ENCODE measurements at regions not wholly inside any gene's neighbourhood (a gene's known extent, or its start where the extent isn't known, plus 50 kb on each side); places are given as distances from the start of the nearest gene placed in this dataset.

DNA sequence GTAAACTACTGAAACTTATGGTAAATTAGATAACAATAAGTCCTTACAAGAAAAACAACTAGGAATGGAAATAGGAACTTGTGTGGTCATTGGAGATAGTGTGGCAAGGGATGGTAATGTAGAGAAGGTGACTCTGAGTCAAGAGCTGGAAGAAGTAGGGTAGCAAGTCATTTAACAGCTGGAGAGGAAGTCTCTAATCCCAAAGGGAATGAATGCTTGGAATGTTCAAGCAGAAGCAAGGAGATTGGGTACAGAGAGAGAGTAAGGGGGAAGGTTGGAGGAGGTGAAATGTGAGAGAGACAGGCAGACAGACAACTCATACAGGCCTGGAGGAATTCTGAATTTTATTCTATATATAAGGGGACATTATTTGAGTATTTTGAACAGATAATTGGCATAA lies 260.6 kb upstream of the MAD2L1 start:
- Mint-ChIP-seq H3K9me3 (no peaks in the 10 kb centered on the region), H3K4me1 (peaks cover 6% of the 10 kb centered on the region), H3K36me3 (ENCODE audit: low read depth) (no peaks in the 10 kb centered on the region), H3K27ac (no peak overlapping the region), H3K27me3 (peaks cover 2% of the 10 kb centered on the region), H3K4me3 (no peak overlapping the region)
- DNase-seq (no peak), ATAC-seq (no peak)

DNA sequence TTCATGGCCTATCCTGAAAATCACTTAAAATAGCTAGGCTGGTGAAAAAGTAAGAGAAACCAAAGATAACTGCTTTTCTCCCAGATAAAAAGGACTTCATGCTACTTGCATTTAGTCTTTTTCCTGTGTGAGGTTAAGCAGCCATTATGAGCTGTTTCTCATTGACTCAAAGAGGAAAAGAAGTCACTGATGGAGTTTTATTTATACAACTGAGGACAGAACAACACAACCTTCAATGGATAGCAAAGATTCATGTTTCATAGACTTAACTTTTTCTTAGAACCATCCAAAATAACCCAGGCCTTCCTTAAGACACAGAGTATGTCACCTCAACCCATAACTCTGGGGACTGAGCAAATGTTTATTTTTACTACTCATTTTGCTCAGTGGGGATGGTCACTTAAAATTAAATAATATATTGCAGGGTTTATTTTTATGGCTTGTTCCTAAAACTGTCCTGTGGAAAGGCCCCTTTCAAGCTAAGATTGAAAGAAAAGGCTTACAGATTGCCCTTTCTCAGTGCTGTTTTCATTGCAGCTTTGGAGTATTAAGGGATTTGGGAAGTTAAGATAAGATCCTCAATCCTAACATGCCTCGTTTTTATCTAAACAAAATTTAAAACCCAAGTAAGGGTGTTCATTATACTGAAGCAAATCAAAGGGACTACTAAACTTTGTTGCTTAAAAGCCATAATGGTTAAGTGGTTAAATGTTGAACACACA lies 252.6 kb upstream of the MAD2L1 start:
- Mint-ChIP-seq H3K27me3 (no peaks in the 10 kb centered on the region), H3K27ac (no peak overlapping the region), H3K9me3 (no peaks in the 10 kb centered on the region), H3K4me3 (no peak overlapping the region), H3K4me1 (no peaks in the 10 kb centered on the region), H3K36me3 (ENCODE audit: low read depth) (no peaks in the 10 kb centered on the region)
- ATAC-seq (no peak), DNase-seq (no peak)

DNA sequence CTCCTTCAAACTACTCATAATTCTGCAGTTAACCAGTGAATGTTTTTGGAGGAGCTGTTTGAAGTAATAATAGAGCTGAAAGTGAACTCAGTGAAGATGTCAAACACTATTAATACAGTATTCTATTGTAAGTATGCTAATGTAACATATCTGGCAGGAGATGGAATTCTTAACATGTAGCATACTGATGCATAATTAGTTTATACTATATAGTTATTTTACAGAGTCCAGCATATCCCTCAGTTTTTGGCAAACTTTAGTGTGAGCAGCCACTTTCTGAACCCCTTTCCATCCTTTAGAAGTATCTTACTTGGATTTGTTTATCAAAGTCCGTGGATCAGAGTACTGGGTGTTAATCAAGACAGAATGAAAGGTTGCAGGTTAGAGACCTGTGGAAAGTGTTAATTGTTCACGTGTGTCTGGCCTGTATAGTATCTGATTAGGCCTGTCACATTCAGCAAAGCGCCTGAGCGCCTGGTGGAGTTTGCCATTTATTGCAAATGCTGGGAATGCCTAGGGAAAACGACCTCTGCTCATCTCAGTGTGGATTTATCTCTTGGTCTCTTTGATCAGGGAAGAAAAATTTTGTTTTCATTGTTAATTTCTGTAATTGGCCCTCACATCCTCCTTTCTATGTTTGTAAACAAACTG lies 251.7 kb upstream of the MAD2L1 start:
- no peak for ATAC-seq
- Mint-ChIP-seq H3K4me1 (no peaks in the 10 kb centered on the region), H3K4me3 (no peak overlapping the region), H3K9me3 (no peaks in the 10 kb centered on the region), H3K36me3 (ENCODE audit: low read depth) (no peaks in the 10 kb centered on the region), H3K27me3 (no peaks in the 10 kb centered on the region), H3K27ac (no peak overlapping the region)
- DNase-seq = no peak

DNA sequence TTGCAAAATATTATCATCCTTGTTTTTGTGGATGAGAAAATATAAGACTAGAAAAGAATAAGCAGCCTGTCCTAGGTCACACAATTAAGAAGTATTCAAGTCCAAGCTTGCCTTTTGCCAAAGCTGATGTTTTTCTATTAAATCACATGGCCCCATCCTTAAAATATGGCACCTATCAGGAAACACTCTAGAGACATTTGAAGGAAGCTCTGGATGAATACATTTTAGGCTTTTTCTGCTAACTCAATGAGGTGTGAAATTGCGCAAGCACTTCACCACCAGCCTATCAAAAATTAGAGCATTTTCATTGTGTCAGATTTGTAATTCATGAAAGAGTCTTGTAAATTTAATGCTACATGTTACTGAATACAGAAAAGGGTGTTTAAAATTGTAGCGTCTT lies 251.1 kb upstream of the MAD2L1 start:
- H3K27me3 Mint-ChIP-seq = no peaks in the 10 kb centered on the region
- H3K36me3 Mint-ChIP-seq (ENCODE audit: low read depth) = no peaks in the 10 kb centered on the region
- H3K4me1 Mint-ChIP-seq = no peaks in the 10 kb centered on the region
- no peak overlapping the region for H3K4me3 Mint-ChIP-seq
- H3K9me3 Mint-ChIP-seq = no peaks in the 10 kb centered on the region
- ATAC-seq = no peak
- DNase-seq = no peak
- no peak overlapping the region for H3K27ac Mint-ChIP-seq

DNA sequence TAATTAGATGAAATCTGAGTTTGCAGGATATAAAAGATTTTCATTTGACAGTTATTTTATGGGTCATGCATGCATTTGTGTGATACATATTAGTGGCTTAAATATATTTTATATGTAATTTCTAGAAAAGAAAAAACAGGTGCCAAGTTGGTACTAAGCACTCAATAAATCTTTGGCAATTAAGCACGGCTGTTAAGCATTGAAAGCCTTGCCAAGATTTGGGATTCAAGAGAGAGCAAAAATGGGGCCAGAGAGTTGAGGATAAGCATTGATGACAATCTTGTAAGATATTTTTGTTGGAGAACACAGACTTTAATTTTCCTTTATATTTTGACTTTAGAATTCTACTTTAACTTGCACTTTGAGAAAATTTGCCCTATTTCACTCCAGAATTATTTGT lies 249.8 kb upstream of the MAD2L1 start:
- no peak for DNase-seq
- no peak overlapping the region for H3K4me3 Mint-ChIP-seq
- H3K27me3 Mint-ChIP-seq = no peaks in the 10 kb centered on the region
- no peak for ATAC-seq
- H3K27ac Mint-ChIP-seq = no peak overlapping the region
- H3K4me1 Mint-ChIP-seq = no peaks in the 10 kb centered on the region
- no peaks in the 10 kb centered on the region for H3K9me3 Mint-ChIP-seq
- H3K36me3 Mint-ChIP-seq (ENCODE audit: low read depth) = no peaks in the 10 kb centered on the region

DNA sequence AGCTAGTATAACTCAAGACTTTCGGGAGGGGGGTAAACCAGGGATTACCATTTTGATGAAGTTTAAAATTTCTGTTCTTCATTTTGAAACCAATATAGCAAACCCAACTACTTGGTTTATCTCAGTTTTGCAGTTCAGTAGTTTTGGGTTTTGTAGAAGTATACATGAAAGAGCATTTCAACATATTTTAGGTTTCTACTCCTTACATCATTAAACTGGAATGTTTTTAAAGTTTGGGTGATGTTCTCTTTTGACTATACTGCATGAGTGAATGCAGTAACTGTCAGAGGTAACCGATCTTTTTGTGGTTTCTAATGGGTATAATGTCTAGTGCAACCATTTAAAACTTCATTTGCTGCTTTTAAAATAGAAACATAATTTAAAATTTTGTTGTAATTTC lies 248.3 kb upstream of the MAD2L1 start:
- Mint-ChIP-seq H3K9me3 (peaks cover 4% of the 10 kb centered on the region), H3K27ac (no peak overlapping the region)

DNA sequence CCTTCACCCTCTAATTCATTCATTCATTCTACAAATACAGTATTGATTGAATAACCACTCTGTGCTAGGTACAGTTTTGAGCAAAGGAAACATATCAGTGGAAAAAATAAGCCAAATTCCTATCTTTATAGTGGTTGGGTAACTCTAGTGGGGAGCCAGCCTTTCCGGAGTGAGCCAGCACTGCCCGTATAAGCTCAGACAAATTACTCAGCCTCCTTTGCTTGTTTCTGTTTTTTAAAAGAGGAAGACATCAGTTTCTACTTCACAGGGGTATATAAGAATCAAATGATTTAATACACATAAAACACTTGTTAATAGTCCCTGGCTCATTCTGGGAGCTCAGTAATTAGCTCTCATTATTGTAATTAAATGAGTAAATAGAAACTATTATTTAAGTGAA lies 238.2 kb upstream of the MAD2L1 start:
- Mint-ChIP-seq H3K27me3 (no peaks in the 10 kb centered on the region), H3K4me3 (no peak overlapping the region), H3K4me1 (no peaks in the 10 kb centered on the region), H3K9me3 (no peaks in the 10 kb centered on the region), H3K36me3 (ENCODE audit: low read depth) (no peaks in the 10 kb centered on the region), H3K27ac (no peak overlapping the region)
- DNase-seq = no peak
- ATAC-seq = no peak

More for the DNA sequence above, 248.3 kb upstream of the MAD2L1 start:
- no peaks in the 10 kb centered on the region for H3K36me3 Mint-ChIP-seq (ENCODE audit: low read depth)
- no peaks in the 10 kb centered on the region for H3K4me1 Mint-ChIP-seq
- ATAC-seq (no peak), DNase-seq (no peak)
- H3K27me3 Mint-ChIP-seq = no peaks in the 10 kb centered on the region
- H3K4me3 Mint-ChIP-seq = no peak overlapping the region

DNA sequence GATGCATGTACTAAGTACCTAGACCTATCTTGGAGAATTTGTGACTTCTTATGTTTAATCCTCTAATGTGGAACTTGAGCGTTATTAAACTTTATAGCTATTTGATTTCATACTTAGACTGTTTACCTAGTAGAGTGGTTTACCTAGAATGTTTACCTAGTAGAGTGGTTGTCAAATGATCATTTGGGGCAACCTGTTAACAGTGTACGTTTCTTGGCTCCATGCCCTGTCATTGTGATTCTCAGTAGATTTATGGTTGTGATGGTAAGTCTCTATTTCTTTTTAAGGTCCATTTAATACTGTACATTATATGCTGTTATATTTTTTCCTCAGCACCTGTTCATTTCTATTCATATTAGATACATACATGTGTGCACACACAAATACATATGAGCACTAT lies 233.0 kb upstream of the MAD2L1 start:
- H3K36me3 Mint-ChIP-seq (ENCODE audit: low read depth) = no peaks in the 10 kb centered on the region
- no peak for ATAC-seq
- no peak for DNase-seq
- no peaks in the 10 kb centered on the region for H3K9me3 Mint-ChIP-seq
- no peaks in the 10 kb centered on the region for H3K27me3 Mint-ChIP-seq
- H3K4me3 Mint-ChIP-seq = no peak overlapping the region
- no peak overlapping the region for H3K27ac Mint-ChIP-seq
- H3K4me1 Mint-ChIP-seq = no peaks in the 10 kb centered on the region

DNA sequence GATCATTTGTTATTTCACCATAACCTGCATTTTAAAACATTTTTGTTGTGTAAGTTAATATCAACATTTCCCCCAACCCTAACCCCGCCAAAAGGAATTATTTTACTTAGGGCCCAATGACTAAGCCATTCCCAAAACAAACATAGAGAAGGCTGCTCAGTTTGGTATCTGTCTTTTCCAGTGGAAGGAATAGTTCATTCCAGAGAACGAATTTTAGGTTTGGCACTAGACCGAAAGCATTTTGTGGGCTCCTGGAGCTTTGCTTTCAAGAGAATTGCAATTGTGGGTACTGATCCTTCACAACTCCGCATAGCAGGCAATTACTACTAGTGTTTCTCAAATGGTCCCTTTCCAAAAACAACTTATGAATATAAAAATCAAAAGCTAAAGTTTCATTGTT lies 226.7 kb upstream of the MAD2L1 start:
- Mint-ChIP-seq H3K4me3 (no peak overlapping the region), H3K4me1 (no peaks in the 10 kb centered on the region), H3K9me3 (no peaks in the 10 kb centered on the region), H3K27ac (no peak overlapping the region), H3K27me3 (no peaks in the 10 kb centered on the region), H3K36me3 (ENCODE audit: low read depth) (no peaks in the 10 kb centered on the region)
- ATAC-seq = no peak
- no peak for DNase-seq

DNA sequence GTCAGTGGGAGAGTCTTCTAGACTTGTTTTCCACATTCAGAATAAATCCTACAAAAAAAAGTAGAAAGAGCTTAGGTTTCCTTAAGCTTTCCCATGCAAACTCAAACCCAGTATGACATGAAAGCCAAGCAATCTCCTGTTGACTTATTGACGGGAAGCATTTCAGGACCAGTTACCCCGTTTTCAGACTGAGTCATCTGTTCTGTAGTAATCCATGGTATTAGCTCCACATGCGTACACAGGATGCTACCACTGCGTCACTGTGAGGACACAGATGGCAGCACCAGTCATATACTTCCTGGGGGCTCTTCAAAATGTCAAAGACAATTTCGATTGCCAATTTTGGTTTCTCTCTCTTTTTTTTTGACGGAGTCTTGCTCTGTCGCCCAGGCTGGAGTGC lies 224.9 kb upstream of the MAD2L1 start:
- ATAC-seq (no peak), DNase-seq (no peak)
- Mint-ChIP-seq H3K4me3 (no peak overlapping the region), H3K27ac (no peak overlapping the region), H3K27me3 (no peaks in the 10 kb centered on the region), H3K4me1 (no peaks in the 10 kb centered on the region), H3K36me3 (ENCODE audit: low read depth) (no peaks in the 10 kb centered on the region), H3K9me3 (no peaks in the 10 kb centered on the region)

DNA sequence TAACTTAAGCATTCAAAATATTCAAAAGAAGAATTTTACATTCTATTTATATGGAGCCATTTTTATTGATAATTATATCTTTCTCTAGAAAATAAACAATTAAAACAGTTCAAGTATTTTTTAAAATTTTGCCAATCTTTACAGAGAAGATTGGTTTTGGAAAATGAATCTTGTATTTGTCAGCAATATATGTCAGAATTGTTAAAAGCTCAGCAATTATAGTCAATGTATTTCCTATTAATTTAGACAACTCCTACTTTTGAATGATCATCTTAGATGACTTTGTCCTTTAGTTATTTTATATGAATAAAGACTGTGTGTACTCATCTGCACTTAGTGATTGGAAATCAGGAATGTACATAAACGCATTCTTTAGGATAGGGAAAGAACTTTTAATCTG lies 223.9 kb upstream of the MAD2L1 start:
- no peaks in the 10 kb centered on the region for H3K36me3 Mint-ChIP-seq (ENCODE audit: low read depth)
- no peak overlapping the region for H3K27ac Mint-ChIP-seq
- H3K4me3 Mint-ChIP-seq = no peak overlapping the region
- H3K4me1 Mint-ChIP-seq = no peaks in the 10 kb centered on the region
- no peaks in the 10 kb centered on the region for H3K9me3 Mint-ChIP-seq
- DNase-seq (no peak), ATAC-seq (no peak)
- no peaks in the 10 kb centered on the region for H3K27me3 Mint-ChIP-seq

DNA sequence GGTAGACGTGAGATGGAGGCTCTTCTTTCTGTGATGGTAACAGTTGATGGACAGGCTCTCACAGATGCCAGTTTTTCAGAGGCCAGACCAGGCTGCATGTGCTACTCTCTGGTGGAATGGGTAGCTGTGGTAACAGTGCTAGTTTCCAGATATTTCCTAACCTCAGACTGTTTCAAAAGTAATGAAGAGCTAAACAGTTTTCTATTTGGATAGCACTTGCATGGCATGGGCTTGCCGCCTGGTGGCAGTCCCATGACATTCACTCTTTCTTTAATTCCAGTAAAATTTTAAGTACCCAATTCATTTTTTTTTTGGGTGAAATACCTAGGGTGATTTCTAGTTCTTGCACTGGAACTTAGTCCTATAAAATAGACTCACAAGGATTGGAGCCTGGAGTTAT lies 220.2 kb upstream of the MAD2L1 start:
- H3K4me1 Mint-ChIP-seq = no peaks in the 10 kb centered on the region
- H3K27me3 Mint-ChIP-seq = no peaks in the 10 kb centered on the region
- H3K4me3 Mint-ChIP-seq = no peak overlapping the region
- no peaks in the 10 kb centered on the region for H3K9me3 Mint-ChIP-seq
- ATAC-seq (no peak), DNase-seq (no peak)
- H3K36me3 Mint-ChIP-seq (ENCODE audit: low read depth) = no peaks in the 10 kb centered on the region
- H3K27ac Mint-ChIP-seq = no peak overlapping the region

DNA sequence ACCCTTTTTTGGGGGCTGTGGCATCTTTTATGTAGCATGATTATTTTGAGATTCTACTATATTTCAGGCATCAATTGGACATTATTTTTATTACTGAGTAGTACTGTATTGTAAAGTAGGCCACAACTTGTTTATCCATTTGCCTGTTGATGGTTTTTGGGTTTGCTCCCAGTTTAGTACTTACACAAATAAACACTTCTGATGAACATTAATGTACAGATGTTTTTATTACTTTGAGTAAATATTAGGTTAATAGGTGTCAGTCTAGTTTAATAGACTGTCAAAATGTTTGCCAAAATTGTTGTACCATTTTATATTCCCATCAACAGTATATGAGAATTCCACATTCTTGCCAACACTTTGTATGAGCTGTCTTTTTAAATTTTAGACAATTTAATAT lies 214.9 kb upstream of the MAD2L1 start:
- Mint-ChIP-seq H3K4me1 (no peaks in the 10 kb centered on the region), H3K4me3 (no peak overlapping the region), H3K27me3 (no peaks in the 10 kb centered on the region), H3K36me3 (ENCODE audit: low read depth) (no peaks in the 10 kb centered on the region), H3K9me3 (no peaks in the 10 kb centered on the region), H3K27ac (no peak overlapping the region)
- DNase-seq (no peak), ATAC-seq (no peak)

DNA sequence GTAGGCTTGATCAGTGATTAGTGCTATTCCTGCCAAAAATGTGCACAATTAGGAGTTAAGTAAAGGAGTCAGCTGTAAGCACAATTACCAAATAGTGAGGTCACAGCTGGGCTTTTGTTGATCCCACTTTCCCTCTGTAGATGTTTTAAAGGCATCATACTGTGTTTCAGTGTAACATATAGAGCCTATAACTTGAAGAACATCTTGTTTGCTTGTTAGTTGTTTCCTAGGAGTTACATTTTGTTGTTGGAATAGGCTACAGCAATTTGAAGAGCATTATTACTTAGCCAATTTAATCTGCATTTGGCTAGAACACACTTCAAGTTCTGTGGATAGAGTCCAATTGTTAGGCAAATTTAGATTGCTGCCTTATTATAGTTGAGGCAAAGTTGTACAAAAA lies 210.7 kb upstream of the MAD2L1 start:
- Mint-ChIP-seq H3K9me3 (no peaks in the 10 kb centered on the region), H3K27ac (no peak overlapping the region), H3K36me3 (ENCODE audit: low read depth) (no peaks in the 10 kb centered on the region), H3K4me3 (no peak overlapping the region), H3K27me3 (peaks cover 2% of the 10 kb centered on the region), H3K4me1 (no peaks in the 10 kb centered on the region)
- no peak for DNase-seq
- ATAC-seq = no peak

DNA sequence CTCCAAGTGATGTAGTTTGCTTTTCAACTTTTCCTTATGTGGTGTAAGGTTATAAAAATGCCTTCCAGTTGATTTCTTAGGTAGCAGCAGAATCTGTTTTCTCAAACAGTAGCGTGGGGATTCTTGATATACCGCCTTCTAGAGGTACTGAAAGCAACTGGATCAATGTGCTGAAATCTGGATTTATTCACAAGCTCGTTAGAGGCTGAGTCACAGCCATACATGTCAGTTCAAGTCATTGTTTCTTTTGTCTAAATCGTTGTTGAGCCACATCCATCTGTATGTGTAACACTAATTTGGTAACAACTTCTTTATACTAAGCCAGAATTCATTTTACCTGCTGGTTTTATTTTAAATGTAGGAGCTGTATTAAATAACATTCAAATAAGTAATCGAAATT lies 200.0 kb upstream of the MAD2L1 start:
- no peak for ATAC-seq
- H3K9me3 Mint-ChIP-seq = peaks cover 2% of the 10 kb centered on the region
- no peak overlapping the region for H3K4me3 Mint-ChIP-seq
- no peaks in the 10 kb centered on the region for H3K27me3 Mint-ChIP-seq
- H3K27ac Mint-ChIP-seq = no peak overlapping the region
- DNase-seq = no peak
- no peaks in the 10 kb centered on the region for H3K4me1 Mint-ChIP-seq
- no peaks in the 10 kb centered on the region for H3K36me3 Mint-ChIP-seq (ENCODE audit: low read depth)

DNA sequence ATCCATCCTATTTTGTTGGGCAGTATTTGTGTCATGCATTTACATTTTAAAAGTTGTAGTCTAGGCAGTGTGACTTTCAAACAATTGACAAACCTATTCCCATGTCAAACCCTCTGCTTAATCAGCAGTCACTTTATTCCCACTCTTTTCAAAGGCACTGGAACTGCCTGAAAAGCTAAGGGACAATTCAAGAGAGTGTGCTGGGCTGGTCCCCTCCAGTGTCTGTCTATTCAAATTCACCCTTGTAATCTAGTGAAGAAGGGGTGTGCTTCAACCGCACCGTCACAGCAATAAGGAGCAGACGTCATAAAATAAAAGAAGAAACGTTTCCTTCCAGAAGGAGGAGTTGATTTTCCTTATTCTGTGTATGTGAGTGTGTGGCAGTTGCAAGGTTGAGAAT lies 197.0 kb upstream of the MAD2L1 start:
- Mint-ChIP-seq H3K9me3 (peaks cover 4% of the 10 kb centered on the region), H3K4me1 (no peaks in the 10 kb centered on the region), H3K27ac (no peak overlapping the region), H3K4me3 (no peak overlapping the region), H3K27me3 (no peaks in the 10 kb centered on the region), H3K36me3 (ENCODE audit: low read depth) (no peaks in the 10 kb centered on the region)
- DNase-seq (no peak), ATAC-seq (no peak)
